ENCODE measurements at regions not wholly inside any gene's neighbourhood (a gene's known extent, or its start where the extent isn't known, plus 50 kb on each side); places are given as distances from the start of the nearest gene placed in this dataset.

DNA sequence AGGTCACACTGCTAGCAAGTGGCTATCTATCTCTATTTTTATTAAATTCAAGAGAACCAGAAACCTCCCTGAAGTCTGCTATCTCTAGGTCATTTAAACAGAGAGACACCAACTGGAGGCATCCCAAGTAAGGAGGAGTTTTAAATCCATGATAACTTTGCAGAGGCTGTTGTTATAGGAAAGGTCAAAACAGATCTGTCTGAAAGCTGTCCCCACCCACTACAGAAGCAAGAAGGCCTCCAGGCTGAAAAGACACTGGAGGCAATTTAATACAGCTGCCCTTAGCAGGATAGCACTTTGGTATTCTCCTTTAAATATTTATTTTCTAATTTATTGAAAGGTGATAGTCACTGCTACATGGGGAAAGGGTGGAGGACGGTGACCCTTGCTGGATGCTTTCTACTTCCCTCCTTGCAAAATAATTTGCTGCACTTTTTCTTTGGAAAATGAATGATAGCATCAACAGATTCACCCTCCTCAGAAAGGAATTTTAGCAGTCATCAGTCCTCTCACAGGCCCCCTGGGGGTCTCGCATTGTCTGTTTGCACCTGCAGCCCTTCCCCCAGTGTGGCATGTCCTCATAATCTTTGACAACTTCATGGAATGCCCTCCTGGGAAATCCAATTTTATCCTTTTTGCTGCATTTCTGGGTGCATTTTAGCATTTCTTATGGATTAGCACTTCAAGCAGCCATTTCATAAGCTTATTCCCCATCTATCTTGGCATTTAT is 429.5 kb upstream of the TNP1 start:
- H3K14ac ChIP-seq (ENCODE audit: low read length): no peak overlapping the region
- no peak overlapping the region for H2BK120ac ChIP-seq (ENCODE audit: low read depth, low read length)
- no peak overlapping the region for H3K4me2 ChIP-seq (ENCODE audit: insufficient read depth, low read length, poor library complexity, severe bottlenecking)
- no peak overlapping the region for H3K4ac ChIP-seq (ENCODE audit: low read length)
- H3K18ac ChIP-seq (ENCODE audit: low read length): no peak overlapping the region
- DNase-seq (ENCODE audit: low spot score): peak; percentile 27
- H2BK5ac ChIP-seq (ENCODE audit: low read length): no peak overlapping the region
- H4K8ac ChIP-seq (ENCODE audit: low read depth, low read length): no peak overlapping the region
- no CpG with 5 or more reads among the region's 2 CpGs for WGBS, 2 donors (ENCODE audit: extremely low coverage in 2 of 2, insufficient read length in 2 of 2, insufficient replicate concordance in 1 of 2)
- H3K23ac ChIP-seq (ENCODE audit: low read depth, low read length, poor library complexity): no peak overlapping the region
- H3K9me3 ChIP-seq (replicated peaks in 1 of 2; ENCODE audit: control insufficient read depth in 2 of 2, insufficient read depth in 1 of 2, low read depth in 1 of 2, low read length in 2 of 2): peaks cover 8 to 17% of the 10 kb centered on the region in 2 donors
- H2AK5ac ChIP-seq (ENCODE audit: low read depth, low read length): no peak overlapping the region
- peaks cover 6 to 20% of the 10 kb centered on the region in 2 donors for H3K4me1 ChIP-seq (ENCODE audit: control insufficient read depth in 2 of 2, insufficient read depth in 1 of 2, low read depth in 1 of 2, low read length in 2 of 2)
- H3K36me3 ChIP-seq (replicated peaks in 1 of 2; ENCODE audit: control insufficient read depth in 2 of 2, insufficient read depth in 2 of 2, low read length in 2 of 2): no peaks in the 10 kb centered on the region
- no peak overlapping the region for H2BK12ac ChIP-seq (ENCODE audit: low read length)
- no peaks in the 10 kb centered on the region for H3K79me1 ChIP-seq (ENCODE audit: low read depth, low read length)
- peak overlapping the region; percentile 76 for H3K27ac ChIP-seq (replicated peaks; ENCODE audit: low read length)
- no peak overlapping the region for H3K9ac ChIP-seq (ENCODE audit: low read depth, low read length, poor library complexity)
- peak overlapping the region; percentile 65 for H2AFZ ChIP-seq (ENCODE audit: low read length)
- H2BK15ac ChIP-seq (ENCODE audit: low read length): no peak overlapping the region
- H3K27me3 ChIP-seq (ENCODE audit: control insufficient read depth in 3 of 3, insufficient read depth in 3 of 3, low read depth in 1 of 3, low read length in 3 of 3): no peaks in the 10 kb centered on the region
- no peak overlapping the region for H4K91ac ChIP-seq (ENCODE audit: low read depth, low read length, poor library complexity)
- no peak overlapping the region for H3K4me3 ChIP-seq (ENCODE audit: low read length in 2 of 2)

- no peak overlapping the region for H3K18ac ChIP-seq (ENCODE audit: low read length)
- no peak overlapping the region for H2BK12ac ChIP-seq (ENCODE audit: low read length)
- no peak overlapping the region for H3K23ac ChIP-seq (ENCODE audit: low read depth, low read length, poor library complexity)
- no peak overlapping the region for H4K91ac ChIP-seq (ENCODE audit: low read depth, low read length, poor library complexity)
- no peaks in the 10 kb centered on the region for H3K79me1 ChIP-seq (ENCODE audit: low read depth, low read length)
- no peak overlapping the region for H3K4me2 ChIP-seq (ENCODE audit: insufficient read depth, low read length, poor library complexity, severe bottlenecking)
- WGBS, 2 donors (ENCODE audit: extremely low coverage in 2 of 2, insufficient read length in 2 of 2, insufficient replicate concordance in 1 of 2): no CpG with 5 or more reads among the region's 3 CpGs
- peaks cover 6 to 20% of the 10 kb centered on the region in 2 donors for H3K4me1 ChIP-seq (ENCODE audit: control insufficient read depth in 2 of 2, insufficient read depth in 1 of 2, low read depth in 1 of 2, low read length in 2 of 2)
- H3K4ac ChIP-seq (ENCODE audit: low read length): no peak overlapping the region
- H2BK15ac ChIP-seq (ENCODE audit: low read length): no peak overlapping the region
- no peak for DNase-seq (ENCODE audit: low spot score)
- H2AK5ac ChIP-seq (ENCODE audit: low read depth, low read length): no peak overlapping the region
- no peak overlapping the region for H3K9ac ChIP-seq (ENCODE audit: low read depth, low read length, poor library complexity)
- no peaks in the 10 kb centered on the region for H3K27me3 ChIP-seq (ENCODE audit: control insufficient read depth in 3 of 3, insufficient read depth in 3 of 3, low read depth in 1 of 3, low read length in 3 of 3)
- H3K27ac ChIP-seq (replicated peaks; ENCODE audit: low read length): peak overlapping the region; percentile 40
- H2AFZ ChIP-seq (ENCODE audit: low read length): no peak overlapping the region
- H2BK120ac ChIP-seq (ENCODE audit: low read depth, low read length): no peak overlapping the region
- H3K9me3 ChIP-seq (replicated peaks in 1 of 2; ENCODE audit: control insufficient read depth in 2 of 2, insufficient read depth in 1 of 2, low read depth in 1 of 2, low read length in 2 of 2): peaks cover 8 to 17% of the 10 kb centered on the region in 2 donors
- H3K36me3 ChIP-seq (replicated peaks in 1 of 2; ENCODE audit: control insufficient read depth in 2 of 2, insufficient read depth in 2 of 2, low read length in 2 of 2): no peaks in the 10 kb centered on the region
- H4K8ac ChIP-seq (ENCODE audit: low read depth, low read length): no peak overlapping the region
- H3K4me3 ChIP-seq (ENCODE audit: low read length in 2 of 2): no peak overlapping the region
- no peak overlapping the region for H3K14ac ChIP-seq (ENCODE audit: low read length)
- no peak overlapping the region for H2BK5ac ChIP-seq (ENCODE audit: low read length)
These were observed 428.7 kb upstream of the TNP1 start for GRCh38 chr2:217288472-217289063.

DNA sequence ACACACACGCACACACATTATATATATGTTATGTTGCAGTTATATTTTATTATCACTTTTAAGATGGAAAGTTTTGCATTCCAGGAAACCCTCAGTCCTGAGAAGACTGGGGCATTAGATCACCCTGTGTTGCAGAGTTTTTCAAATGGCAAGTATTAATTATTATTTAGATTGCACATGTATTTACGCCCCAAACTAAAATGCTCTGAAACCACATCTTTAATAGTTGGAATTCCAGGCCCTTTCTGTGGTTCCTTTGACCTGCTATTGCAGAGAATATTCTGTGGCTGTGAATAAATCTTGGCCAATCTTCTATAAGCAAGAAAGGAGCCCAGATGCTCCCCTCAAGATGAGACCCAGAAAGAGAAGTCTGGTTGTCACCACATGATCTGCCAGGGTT is 427.0 kb upstream of the TNP1 start:
- Histone ChIP-seq H2BK15ac (ENCODE audit: low read length) (no peak overlapping the region), H3K18ac (ENCODE audit: low read length) (no peak overlapping the region), H2BK5ac (ENCODE audit: low read length) (no peak overlapping the region), H3K36me3 (replicated peaks in 1 of 2; ENCODE audit: control insufficient read depth in 2 of 2, insufficient read depth in 2 of 2, low read length in 2 of 2) (no peaks in the 10 kb centered on the region), H3K27ac (replicated peaks; ENCODE audit: low read length) (no peak overlapping the region), H3K4me3 (ENCODE audit: low read length in 2 of 2) (no peak overlapping the region), H2BK12ac (ENCODE audit: low read length) (no peak overlapping the region), H2AK5ac (ENCODE audit: low read depth, low read length) (no peak overlapping the region), H3K4ac (ENCODE audit: low read length) (no peak overlapping the region), H3K14ac (ENCODE audit: low read length) (no peak overlapping the region), H4K91ac (ENCODE audit: low read depth, low read length, poor library complexity) (no peak overlapping the region), H3K4me1 (ENCODE audit: control insufficient read depth in 2 of 2, insufficient read depth in 1 of 2, low read depth in 1 of 2, low read length in 2 of 2) (peaks cover 6 to 20% of the 10 kb centered on the region in 2 donors), H3K9me3 (replicated peaks in 1 of 2; ENCODE audit: control insufficient read depth in 2 of 2, insufficient read depth in 1 of 2, low read depth in 1 of 2, low read length in 2 of 2) (peaks cover 8 to 17% of the 10 kb centered on the region in 2 donors), H3K23ac (ENCODE audit: low read depth, low read length, poor library complexity) (no peak overlapping the region), H4K8ac (ENCODE audit: low read depth, low read length) (no peak overlapping the region), H3K4me2 (ENCODE audit: insufficient read depth, low read length, poor library complexity, severe bottlenecking) (no peak overlapping the region), H2BK120ac (ENCODE audit: low read depth, low read length) (no peak overlapping the region), H2AFZ (ENCODE audit: low read length) (no peak overlapping the region), H3K27me3 (ENCODE audit: control insufficient read depth in 3 of 3, insufficient read depth in 3 of 3, low read depth in 1 of 3, low read length in 3 of 3) (no peaks in the 10 kb centered on the region), H3K9ac (ENCODE audit: low read depth, low read length, poor library complexity) (no peak overlapping the region), H3K79me1 (ENCODE audit: low read depth, low read length) (no peaks in the 10 kb centered on the region)
- no CpG with 5 or more reads among the region's 2 CpGs for WGBS, 2 donors (ENCODE audit: extremely low coverage in 2 of 2, insufficient read length in 2 of 2, insufficient replicate concordance in 1 of 2)
- no peak for DNase-seq (ENCODE audit: low spot score)

- no peak overlapping the region for H3K4ac ChIP-seq (ENCODE audit: low read length)
- H3K27ac ChIP-seq (replicated peaks; ENCODE audit: low read length): no peak overlapping the region
- no peak overlapping the region for H4K8ac ChIP-seq (ENCODE audit: low read depth, low read length)
- H3K18ac ChIP-seq (ENCODE audit: low read length): no peak overlapping the region
- H2AFZ ChIP-seq (ENCODE audit: low read length): no peak overlapping the region
- no peak for DNase-seq (ENCODE audit: low spot score)
- H3K23ac ChIP-seq (ENCODE audit: low read depth, low read length, poor library complexity): no peak overlapping the region
- H3K14ac ChIP-seq (ENCODE audit: low read length): no peak overlapping the region
- no peak overlapping the region for H2BK12ac ChIP-seq (ENCODE audit: low read length)
- peaks cover 4 to 20% of the 10 kb centered on the region in 2 donors for H3K4me1 ChIP-seq (ENCODE audit: control insufficient read depth in 2 of 2, insufficient read depth in 1 of 2, low read depth in 1 of 2, low read length in 2 of 2)
- H3K9ac ChIP-seq (ENCODE audit: low read depth, low read length, poor library complexity): no peak overlapping the region
- no peak overlapping the region for H4K91ac ChIP-seq (ENCODE audit: low read depth, low read length, poor library complexity)
- no peak overlapping the region for H2BK120ac ChIP-seq (ENCODE audit: low read depth, low read length)
- no peak overlapping the region for H3K4me3 ChIP-seq (ENCODE audit: low read length in 2 of 2)
- H3K9me3 ChIP-seq (replicated peaks in 1 of 2; ENCODE audit: control insufficient read depth in 2 of 2, insufficient read depth in 1 of 2, low read depth in 1 of 2, low read length in 2 of 2): peaks cover 8 to 17% of the 10 kb centered on the region in 2 donors
- no peak overlapping the region for H3K4me2 ChIP-seq (ENCODE audit: insufficient read depth, low read length, poor library complexity, severe bottlenecking)
- no peaks in the 10 kb centered on the region for H3K79me1 ChIP-seq (ENCODE audit: low read depth, low read length)
- H2BK15ac ChIP-seq (ENCODE audit: low read length): no peak overlapping the region
- H3K36me3 ChIP-seq (replicated peaks in 1 of 2; ENCODE audit: control insufficient read depth in 2 of 2, insufficient read depth in 2 of 2, low read length in 2 of 2): no peaks in the 10 kb centered on the region
- H2AK5ac ChIP-seq (ENCODE audit: low read depth, low read length): no peak overlapping the region
- H2BK5ac ChIP-seq (ENCODE audit: low read length): no peak overlapping the region
- WGBS, 2 donors (ENCODE audit: extremely low coverage in 2 of 2, insufficient read length in 2 of 2, insufficient replicate concordance in 1 of 2): 100% methylated on average over 1 of the region's 4 CpGs; no CpG with 5 or more reads in 1 of the 2 donors
- no peaks in the 10 kb centered on the region for H3K27me3 ChIP-seq (ENCODE audit: control insufficient read depth in 3 of 3, insufficient read depth in 3 of 3, low read depth in 1 of 3, low read length in 3 of 3)
These were observed 426.1 kb upstream of the TNP1 start for GRCh38 chr2:217285926-217286325.

Measured in neuronal stem cell (in vitro differentiated cells).